GM18502 (cell line): ENCODE measurements at regions not wholly inside any gene's neighbourhood (a gene's known extent, or its start where the extent isn't known, plus 50 kb on each side); places are given as distances from the start of the nearest gene placed in this dataset.
"Not testable (repeated sequence)": the region's sequence is repeated elsewhere in the genome, so short reads cannot be mapped to it uniquely, and the experiment has no call there.

Experiments used
- ATAC-seq: cut with Tn5 transposase; IDR thresholded peaks from one replicate; pipeline ENCODE4 v1.9.1; 2021; ENCODE audit warnings: mild to moderate bottlenecking; ENCODE audit not compliant: unreplicated experiment, poor library complexity

- ATAC-seq = no peak
Observed at GRCh38 chr13:88176231-88176630, 505.1 kb downstream of the SLITRK5 start.

- ATAC-seq = no peak
Observed at GRCh38 chr13:88183440-88183839, 512.3 kb downstream of the SLITRK5 start.

- ATAC-seq = no peak
Observed at GRCh38 chr13:88188986-88189385, 517.8 kb downstream of the SLITRK5 start.

GRCh38 chr13:88189728-88190127 lies 518.6 kb downstream of the SLITRK5 start:
- no peak for ATAC-seq

GRCh38 chr13:88196106-88196505 lies 524.9 kb downstream of the SLITRK5 start:
- ATAC-seq = no peak

- ATAC-seq = no peak
Observed at GRCh38 chr13:88217372-88217771, 546.2 kb downstream of the SLITRK5 start.

GRCh38 chr13:88217883-88218282 lies 546.7 kb downstream of the SLITRK5 start:
- no peak for ATAC-seq

- no peak for ATAC-seq
Observed at GRCh38 chr13:88223958-88224357, 552.8 kb downstream of the SLITRK5 start.

GRCh38 chr13:88235441-88235840 lies 564.3 kb downstream of the SLITRK5 start:
- ATAC-seq = no peak

GRCh38 chr13:88246239-88246638 lies 575.1 kb downstream of the SLITRK5 start:
- ATAC-seq = no peak

GRCh38 chr13:88248393-88248792 lies 577.2 kb downstream of the SLITRK5 start:
- ATAC-seq = no peak

- no peak for ATAC-seq
Observed at GRCh38 chr13:88257706-88258105, 586.5 kb downstream of the SLITRK5 start.

GRCh38 chr13:88263808-88264207 lies 592.6 kb downstream of the SLITRK5 start:
- no peak for ATAC-seq

GRCh38 chr13:88281841-88282240 lies 610.7 kb downstream of the SLITRK5 start:
- ATAC-seq = no peak

GRCh38 chr13:88285329-88285728 lies 614.2 kb downstream of the SLITRK5 start:
- no peak for ATAC-seq

GRCh38 chr13:88288326-88288725 lies 617.2 kb downstream of the SLITRK5 start:
- ATAC-seq = no peak

- ATAC-seq = not testable (repeated sequence)
Observed at GRCh38 chr13:88291731-88292130, 620.6 kb downstream of the SLITRK5 start.

GRCh38 chr13:88294368-88294767 lies 623.2 kb downstream of the SLITRK5 start:
- no peak for ATAC-seq

- ATAC-seq = no peak
Observed at GRCh38 chr13:88303157-88303556, 632.0 kb downstream of the SLITRK5 start.

GRCh38 chr13:88303605-88304004 lies 632.4 kb downstream of the SLITRK5 start:
- ATAC-seq = no peak

- no peak for ATAC-seq
Observed at GRCh38 chr13:88314496-88314895, 643.3 kb downstream of the SLITRK5 start.

GRCh38 chr13:88329066-88329465 lies 657.9 kb downstream of the SLITRK5 start:
- no peak for ATAC-seq

GRCh38 chr13:88339271-88339741 lies 668.1 kb downstream of the SLITRK5 start:
- no peak for ATAC-seq
